ENCODE measurements at regions not wholly inside any gene's neighbourhood (a gene's known extent, or its start where the extent isn't known, plus 50 kb on each side); places are given as distances from the start of the nearest gene placed in this dataset.

- no peak for TF ChIP-seq CTCF (IDR thresholded peaks at IDR 0.05; ENCODE audit: control extremely low read depth, extremely low read depth, low read depth, missing control alignments)
- POLR2A ChIA-PET = no interaction called here
- CTCF ChIA-PET = interaction anchor here (0.8 kb wide), 1 partner anchor 8 kb away, joined by 3 read pairs; no protein-coding TSS in a partner anchor
- no peak for DNase-seq (ENCODE audit: extremely low spot score)
Measured at GRCh38 chr1:229751610-229752009, 125.6 kb downstream of the URB2 start.

- TF ChIP-seq CTCF (IDR thresholded peaks at IDR 0.05; ENCODE audit: control extremely low read depth, extremely low read depth, low read depth, missing control alignments) = no peak
- ChIA-PET CTCF (no interaction called here), POLR2A (no interaction called here)
- DNase-seq (ENCODE audit: extremely low spot score) = no peak
Measured at GRCh38 chr1:229752679-229753078, 126.6 kb downstream of the URB2 start.

GRCh38 chr1:229753764-229754551 is 127.9 kb downstream of the URB2 start:
- no peak for DNase-seq (ENCODE audit: extremely low spot score)
- ChIA-PET POLR2A (no interaction called here), CTCF (interaction anchor here (0.8 to 1.1 kb wide), 3 partner anchors 11 to 95 kb away, joined by 3 read pairs; no protein-coding TSS in a partner anchor)
- TF ChIP-seq CTCF (IDR thresholded peaks at IDR 0.05; ENCODE audit: control extremely low read depth, extremely low read depth, low read depth, missing control alignments) = no peak

GRCh38 chr1:229756666-229757065 is 130.6 kb downstream of the URB2 start:
- ChIA-PET POLR2A (no interaction called here), CTCF (interaction anchor here (1.8 to 1.9 kb wide), 2 partner anchors 15 to 41 kb away, joined by 5 to 7 read pairs; no protein-coding TSS in a partner anchor)
- TF ChIP-seq CTCF (IDR thresholded peaks at IDR 0.05; ENCODE audit: control extremely low read depth, extremely low read depth, low read depth, missing control alignments) = no peak
- DNase-seq (ENCODE audit: extremely low spot score) = no peak

GRCh38 chr1:229757226-229757625 is 131.2 kb downstream of the URB2 start:
- no peak for DNase-seq (ENCODE audit: extremely low spot score)
- ChIA-PET POLR2A (no interaction called here), CTCF (interaction anchor here (1.8 to 1.9 kb wide), 2 partner anchors 15 to 42 kb away, joined by 5 to 7 read pairs; no protein-coding TSS in a partner anchor)
- no peak for TF ChIP-seq CTCF (IDR thresholded peaks at IDR 0.05; ENCODE audit: control extremely low read depth, extremely low read depth, low read depth, missing control alignments)

- DNase-seq (ENCODE audit: extremely low spot score) = no peak
- POLR2A ChIA-PET = no interaction called here
- no peak for TF ChIP-seq CTCF (IDR thresholded peaks at IDR 0.05; ENCODE audit: control extremely low read depth, extremely low read depth, low read depth, missing control alignments)
- CTCF ChIA-PET = interaction anchor here (0.7 to 1.8 kb wide), 3 partner anchors 11 to 43 kb away, joined by 3 to 7 read pairs (median 3); no protein-coding TSS in a partner anchor
Measured at GRCh38 chr1:229758101-229759036, 132.3 kb downstream of the URB2 start.

Data from GM10248 (cell line).